HUES64 (cell line): ENCODE measurements at regions not wholly inside any gene's neighbourhood (a gene's known extent, or its start where the extent isn't known, plus 50 kb on each side); places are given as distances from the start of the nearest gene placed in this dataset.

ENCODE experiments used
- H3K27ac ChIP-seq: 2 replicates; pipeline ENCODE4 v1.7.0; 2013; ENCODE audit warnings: low read depth, low read length, inconsistent platforms
- H3K27me3 ChIP-seq: 2 replicates; pipeline ENCODE4 v1.6.1; 2013; ENCODE audit warnings: mild to moderate bottlenecking, low read length; ENCODE audit not compliant: insufficient read depth
- H3K36me3 ChIP-seq: 2 replicates; pipeline ENCODE4 v1.6.1; 2013; ENCODE audit warnings: mild to moderate bottlenecking, low read length; ENCODE audit not compliant: insufficient read depth
- H3K4me1 ChIP-seq: 2 replicates; pipeline ENCODE4 v1.6.1; 2013; ENCODE audit warnings: mild to moderate bottlenecking, low read length, moderate library complexity; ENCODE audit not compliant: insufficient read depth
- H3K4me3 ChIP-seq: 2 replicates; pipeline ENCODE4 v1.5.1; 2013; ENCODE audit warnings: mild to moderate bottlenecking, low read length, moderate library complexity
- H3K9ac ChIP-seq: 2 replicates; pipeline ENCODE4 v1.6.1; 2013; ENCODE audit warnings: mild to moderate bottlenecking, low read depth, low read length
- H3K9me3 ChIP-seq: 2 replicates; pipeline ENCODE4 v1.6.1; 2013; ENCODE audit warnings: low read depth, low read length; ENCODE audit not compliant: insufficient read depth
- WGBS: fragments of 150-250, 120-280 bp; methylation state at CpG from one replicate; pipeline ENCODE4 v1.1.7; 2013; ENCODE audit warnings: missing lambda C conversion rate; 5-methylcytosine and 5-hydroxymethylcytosine counted together

- Histone ChIP-seq H3K4me3 (no peak overlapping the region), H3K27me3 (no peaks in the 10 kb centered on the region), H3K4me1 (peaks cover 8% of the 10 kb centered on the region), H3K9me3 (peaks cover 15% of the 10 kb centered on the region), H3K27ac (no peak overlapping the region), H3K9ac (no peak overlapping the region), H3K36me3 (no peaks in the 10 kb centered on the region)
- WGBS, result no CpG with 5 or more reads among the region's 1 CpG
Observed at GRCh38 chr4:137700072-137700471, 167.8 kb upstream of the PCDH18 start.

- Histone ChIP-seq H3K36me3 (no peaks in the 10 kb centered on the region), H3K9me3 (no peaks in the 10 kb centered on the region), H3K27me3 (no peaks in the 10 kb centered on the region), H3K4me3 (no peak overlapping the region), H3K9ac (no peak overlapping the region), H3K27ac (no peak overlapping the region), H3K4me1 (peaks cover 8% of the 10 kb centered on the region)
- WGBS, result 100% methylated on average over 1 of the region's 1 CpG
Observed at GRCh38 chr4:137694138-137694537, 161.8 kb upstream of the PCDH18 start.

- Histone ChIP-seq H3K27me3 (no peaks in the 10 kb centered on the region), H3K36me3 (no peaks in the 10 kb centered on the region), H3K27ac (no peak overlapping the region), H3K4me1 (peaks cover 8% of the 10 kb centered on the region), H3K4me3 (no peak overlapping the region), H3K9ac (no peak overlapping the region), H3K9me3 (no peaks in the 10 kb centered on the region)
- no CpG with 5 or more reads among the region's 1 CpG for WGBS
Observed at GRCh38 chr4:137693641-137694040, 161.3 kb upstream of the PCDH18 start.

- no peaks in the 10 kb centered on the region for H3K9me3 ChIP-seq
- peaks cover 8% of the 10 kb centered on the region for H3K4me1 ChIP-seq
- H3K27me3 ChIP-seq, result no peaks in the 10 kb centered on the region
- H3K9ac ChIP-seq, result no peak overlapping the region
- no peaks in the 10 kb centered on the region for H3K36me3 ChIP-seq
- H3K27ac ChIP-seq, result no peak overlapping the region
- no peak overlapping the region for H3K4me3 ChIP-seq
Observed at GRCh38 chr4:137692205-137692604, 159.9 kb upstream of the PCDH18 start.

- no peak overlapping the region for H3K9ac ChIP-seq
- no peaks in the 10 kb centered on the region for H3K36me3 ChIP-seq
- no peak overlapping the region for H3K27ac ChIP-seq
- no peak overlapping the region for H3K4me3 ChIP-seq
- whole genome bisulfite sequencing, result 88% methylated on average over 1 of the region's 1 CpG
- no peaks in the 10 kb centered on the region for H3K27me3 ChIP-seq
- no peaks in the 10 kb centered on the region for H3K9me3 ChIP-seq
- H3K4me1 ChIP-seq, result no peaks in the 10 kb centered on the region
Observed at GRCh38 chr4:137688651-137689050, 156.4 kb upstream of the PCDH18 start.

GRCh38 chr4:137685357-137685756 is 153.1 kb upstream of the PCDH18 start:
- Histone ChIP-seq H3K4me1 (peaks cover 13% of the 10 kb centered on the region; the same call in 1 of the 2 replicates), H3K9me3 (no peaks in the 10 kb centered on the region), H3K9ac (no peak overlapping the region), H3K27me3 (no peaks in the 10 kb centered on the region), H3K4me3 (no peak overlapping the region), H3K36me3 (no peaks in the 10 kb centered on the region), H3K27ac (no peak overlapping the region)
- 85% methylated on average over 2 of the region's 3 CpGs for WGBS

GRCh38 chr4:137681081-137681480 is 148.8 kb upstream of the PCDH18 start:
- Histone ChIP-seq H3K4me1 (peaks cover 16% of the 10 kb centered on the region; the same call in 1 of the 2 replicates), H3K27me3 (no peaks in the 10 kb centered on the region), H3K36me3 (no peaks in the 10 kb centered on the region), H3K9me3 (no peaks in the 10 kb centered on the region), H3K27ac (no peak overlapping the region), H3K4me3 (no peak overlapping the region), H3K9ac (no peak overlapping the region)
- no CpG with 5 or more reads among the region's 1 CpG for WGBS

- no peak overlapping the region for H3K27ac ChIP-seq
- H3K27me3 ChIP-seq, result no peaks in the 10 kb centered on the region
- no peaks in the 10 kb centered on the region for H3K9me3 ChIP-seq
- H3K4me3 ChIP-seq, result no peak overlapping the region
- no peaks in the 10 kb centered on the region for H3K36me3 ChIP-seq
- H3K9ac ChIP-seq, result no peak overlapping the region
- 100% methylated on average over 1 of the region's 1 CpG for WGBS
- H3K4me1 ChIP-seq, result peaks cover 16% of the 10 kb centered on the region; the same call in 1 of the 2 replicates
Observed at GRCh38 chr4:137678796-137679195, 146.5 kb upstream of the PCDH18 start.

GRCh38 chr4:137677863-137678262 is 145.6 kb upstream of the PCDH18 start:
- Histone ChIP-seq H3K4me3 (no peak overlapping the region), H3K36me3 (no peaks in the 10 kb centered on the region), H3K4me1 (peaks cover 18% of the 10 kb centered on the region; the same call in 1 of the 2 replicates), H3K27ac (no peak overlapping the region), H3K9me3 (no peaks in the 10 kb centered on the region), H3K9ac (no peak overlapping the region), H3K27me3 (no peaks in the 10 kb centered on the region)

- H3K9ac ChIP-seq, result no peak overlapping the region
- 86% methylated on average over 1 of the region's 1 CpG for WGBS
- H3K27ac ChIP-seq, result no peak overlapping the region
- no peaks in the 10 kb centered on the region for H3K36me3 ChIP-seq
- H3K4me1 ChIP-seq, result peaks cover 17% of the 10 kb centered on the region; the same call in 1 of the 2 replicates
- H3K4me3 ChIP-seq, result no peak overlapping the region
- no peaks in the 10 kb centered on the region for H3K27me3 ChIP-seq
- H3K9me3 ChIP-seq, result no peaks in the 10 kb centered on the region
Observed at GRCh38 chr4:137676357-137676998, 144.2 kb upstream of the PCDH18 start.

- Histone ChIP-seq H3K27me3 (no peaks in the 10 kb centered on the region), H3K9me3 (no peaks in the 10 kb centered on the region), H3K9ac (no peak overlapping the region), H3K27ac (no peak overlapping the region), H3K4me1 (0 out of 2 replicates have a peak, but pooled peaks cover 3% of the 10 kb centered on the region), H3K36me3 (no peaks in the 10 kb centered on the region), H3K4me3 (no peak overlapping the region)
- WGBS, result 100% methylated on average over 1 of the region's 2 CpGs
Observed at GRCh38 chr4:137674066-137674465, 141.8 kb upstream of the PCDH18 start.
